ENCODE measurements at regions not wholly inside any gene's neighbourhood (a gene's known extent, or its start where the extent isn't known, plus 50 kb on each side); places are given as distances from the start of the nearest gene placed in this dataset.

GRCh38 chr12:53849656-53850055, 89.0 kb upstream of the HOXC13 start:
- no peak for TF ChIP-seq CTCF (IDR thresholded peaks at IDR 0.05)
- TF ChIP-seq EZH2 (IDR thresholded peaks at IDR 0.05; ENCODE audit: borderline replicate concordance, insufficient read depth, low read depth, low read length, poor library complexity, severe bottlenecking), result no peak
